PC-9 (cell line): ENCODE measurements at regions not wholly inside any gene's neighbourhood (a gene's known extent, or its start where the extent isn't known, plus 50 kb on each side); places are given as distances from the start of the nearest gene placed in this dataset.
"Not testable (repeated sequence)": the region's sequence is repeated elsewhere in the genome, so short reads cannot be mapped to it uniquely, and the experiment has no call there.

Experiments used
- CTCF ChIP-seq: fragments of 200-600 bp; sonication (generic); conservative IDR thresholded peaks from 2 replicates; pipeline ENCODE4 v1.6.1; 2017; ENCODE audit warnings: mixed run types, antibody characterized with exemption, mild to moderate bottlenecking, moderate library complexity
- EZH2 ChIP-seq: fragments of 200-600 bp; sonication (generic); IDR thresholded peaks from 2 replicates; pipeline ENCODE4 v1.8.0; 2017; ENCODE audit warnings: antibody characterized with exemption, low read depth

- not testable (repeated sequence) for TF ChIP-seq CTCF, EZH2
These were observed 263.5 kb upstream of the PLGLB1 start for GRCh38 chr2:87285139-87285538.
